NAMALWA (cell line): ENCODE measurements at regions not wholly inside any gene's neighbourhood (a gene's known extent, or its start where the extent isn't known, plus 50 kb on each side); places are given as distances from the start of the nearest gene placed in this dataset.
"Not testable (repeated sequence)": the region's sequence is repeated elsewhere in the genome, so short reads cannot be mapped to it uniquely, and the experiment has no call there.

ENCODE experiments used
- DNase-seq: peaks from one replicate; pipeline ENCODE4 v3.0.0-alpha.2; 2015; ENCODE audit warnings: low spot score

- DNase-seq, result no peak
Measured at GRCh38 chrX:118257781-118258180, 88.1 kb upstream of the WDR44 start.

- DNase-seq, result no peak
Measured at GRCh38 chrX:118259213-118259612, 86.7 kb upstream of the WDR44 start.

GRCh38 chrX:118261151-118261550 lies 84.8 kb upstream of the WDR44 start:
- no peak for DNase-seq

DNA sequence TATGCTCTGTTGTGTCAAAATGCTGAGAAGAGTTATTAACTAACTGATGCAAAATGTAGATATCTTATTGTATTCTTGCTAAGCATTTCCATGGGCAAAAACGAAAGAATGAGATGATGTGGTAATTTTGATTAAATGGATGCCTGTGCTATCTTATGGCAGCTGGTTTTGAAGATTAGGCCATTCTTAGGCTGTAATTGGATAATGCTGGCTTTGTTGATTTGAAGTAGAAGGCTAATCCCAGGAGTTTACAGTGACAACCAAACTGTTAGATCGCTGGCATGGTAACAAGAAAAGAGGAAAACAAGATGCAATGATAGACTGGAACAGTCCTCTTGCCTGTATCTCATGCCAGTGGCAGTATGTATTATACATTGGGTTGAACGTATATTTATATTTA lies 74.1 kb upstream of the WDR44 start:
- DNase-seq, result no peak

- DNase-seq, result no peak
Measured at GRCh38 chrX:118272242-118272641, 73.7 kb upstream of the WDR44 start.

GRCh38 chrX:118286066-118286762 lies 59.7 kb upstream of the WDR44 start:
- no peak for DNase-seq

- DNase-seq, result not testable (repeated sequence)
Measured at GRCh38 chrX:118295818-118296217, 50.1 kb upstream of the WDR44 start.
